ENCODE measurements at regions not wholly inside any gene's neighbourhood (a gene's known extent, or its start where the extent isn't known, plus 50 kb on each side); places are given as distances from the start of the nearest gene placed in this dataset.
A peak's percentile ranks its signal among the peaks of the same experiment; 100 is the strongest.

GRCh38 chr18:37673671-37674070, 108.1 kb upstream of the CELF4 start:
- TF ChIP-seq, protein P1, sequence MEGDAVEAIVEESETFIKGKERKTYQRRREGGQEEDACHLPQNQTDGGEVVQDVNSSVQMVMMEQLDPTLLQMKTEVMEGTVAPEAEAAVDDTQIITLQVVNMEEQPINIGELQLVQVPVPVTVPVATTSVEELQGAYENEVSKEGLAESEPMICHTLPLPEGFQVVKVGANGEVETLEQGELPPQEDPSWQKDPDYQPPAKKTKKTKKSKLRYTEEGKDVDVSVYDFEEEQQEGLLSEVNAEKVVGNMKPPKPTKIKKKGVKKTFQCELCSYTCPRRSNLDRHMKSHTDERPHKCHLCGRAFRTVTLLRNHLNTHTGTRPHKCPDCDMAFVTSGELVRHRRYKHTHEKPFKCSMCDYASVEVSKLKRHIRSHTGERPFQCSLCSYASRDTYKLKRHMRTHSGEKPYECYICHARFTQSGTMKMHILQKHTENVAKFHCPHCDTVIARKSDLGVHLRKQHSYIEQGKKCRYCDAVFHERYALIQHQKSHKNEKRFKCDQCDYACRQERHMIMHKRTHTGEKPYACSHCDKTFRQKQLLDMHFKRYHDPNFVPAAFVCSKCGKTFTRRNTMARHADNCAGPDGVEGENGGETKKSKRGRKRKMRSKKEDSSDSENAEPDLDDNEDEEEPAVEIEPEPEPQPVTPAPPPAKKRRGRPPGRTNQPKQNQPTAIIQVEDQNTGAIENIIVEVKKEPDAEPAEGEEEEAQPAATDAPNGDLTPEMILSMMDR (IDR thresholded peaks at IDR 0.05; ENCODE audit: low read depth, low read length), result no peak
- DNase-seq (ENCODE audit: low read depth in 1 of 2, low spot score in 1 of 2), result no peak
- no peaks in the 10 kb centered on the region for H3K27me3 ChIP-seq

GRCh38 chr18:37672932-37673595, 107.5 kb upstream of the CELF4 start:
- Histone ChIP-seq H3K27ac (no peak overlapping the region), H3K27me3 (no peaks in the 10 kb centered on the region), H3K36me3 (no peaks in the 10 kb centered on the region), H3K4me1 (ENCODE audit: low read depth) (no peaks in the 10 kb centered on the region), H3K4me3 (no peak overlapping the region), H3K9me3 (ENCODE audit: low read depth) (no peaks in the 10 kb centered on the region)
- DNase-seq (ENCODE audit: low read depth in 1 of 2, low spot score in 1 of 2), result peak in 1 of 2 donors; percentile 23
- TF ChIP-seq, protein P1 (IDR thresholded peaks at IDR 0.05; ENCODE audit: low read depth, low read length), result no peak

More at GRCh38 chr18:37673671-37674070, 108.1 kb upstream of the CELF4 start:
- Histone ChIP-seq H3K4me1 (ENCODE audit: low read depth) (no peaks in the 10 kb centered on the region), H3K27ac (no peak overlapping the region), H3K4me3 (no peak overlapping the region), H3K36me3 (no peaks in the 10 kb centered on the region), H3K9me3 (ENCODE audit: low read depth) (no peaks in the 10 kb centered on the region)

GRCh38 chr18:37672001-37672400, 106.4 kb upstream of the CELF4 start:
- no peak for DNase-seq (ENCODE audit: low read depth in 1 of 2, low spot score in 1 of 2)
- Histone ChIP-seq H3K27ac (no peak overlapping the region), H3K27me3 (no peaks in the 10 kb centered on the region), H3K4me3 (no peak overlapping the region), H3K4me1 (ENCODE audit: low read depth) (no peaks in the 10 kb centered on the region), H3K36me3 (no peaks in the 10 kb centered on the region), H3K9me3 (ENCODE audit: low read depth) (no peaks in the 10 kb centered on the region)
- TF ChIP-seq, protein P1 (IDR thresholded peaks at IDR 0.05; ENCODE audit: low read depth, low read length), result no peak

GRCh38 chr18:37671530-37671929, 105.9 kb upstream of the CELF4 start:
- no peaks in the 10 kb centered on the region for H3K9me3 ChIP-seq (ENCODE audit: low read depth)
- no peak overlapping the region for H3K4me3 ChIP-seq
- no peaks in the 10 kb centered on the region for H3K27me3 ChIP-seq
- H3K36me3 ChIP-seq, result no peaks in the 10 kb centered on the region
- TF ChIP-seq, protein P1 (IDR thresholded peaks at IDR 0.05; ENCODE audit: low read depth, low read length), result no peak
- H3K4me1 ChIP-seq (ENCODE audit: low read depth), result no peaks in the 10 kb centered on the region
- H3K27ac ChIP-seq, result no peak overlapping the region
- DNase-seq (ENCODE audit: low read depth in 1 of 2, low spot score in 1 of 2), result no peak

DNA sequence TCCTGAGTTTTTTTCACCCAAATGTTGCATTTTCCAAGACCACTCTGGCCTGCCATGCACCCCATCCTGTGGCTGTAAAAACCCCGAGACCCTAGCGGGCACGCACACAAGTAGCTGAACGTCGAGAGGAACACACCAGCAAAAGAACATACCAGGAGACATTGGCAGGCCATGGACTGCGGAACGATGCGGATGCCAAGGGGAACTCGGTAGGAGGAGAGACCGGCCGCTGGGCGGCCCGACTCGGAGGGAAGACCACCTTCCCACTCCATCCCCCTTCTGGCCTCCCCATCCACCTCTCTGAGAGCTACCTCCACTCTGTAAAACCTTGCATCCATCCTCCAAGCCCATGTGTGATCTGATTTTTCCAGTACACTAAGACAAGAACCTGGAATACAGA, 105.5 kb upstream of the CELF4 start:
- Histone ChIP-seq H3K36me3 (no peaks in the 10 kb centered on the region), H3K9me3 (ENCODE audit: low read depth) (no peaks in the 10 kb centered on the region), H3K27ac (no peak overlapping the region), H3K4me1 (ENCODE audit: low read depth) (no peaks in the 10 kb centered on the region), H3K4me3 (no peak overlapping the region), H3K27me3 (no peaks in the 10 kb centered on the region)
- TF ChIP-seq, protein P1 (IDR thresholded peaks at IDR 0.05; ENCODE audit: low read depth, low read length), result no peak
- DNase-seq (ENCODE audit: low read depth in 1 of 2, low spot score in 1 of 2), result no peak

Data from cardiac muscle cell (in vitro differentiated cells and primary cell).